ENCODE measurements at regions not wholly inside any gene's neighbourhood (a gene's known extent, or its start where the extent isn't known, plus 50 kb on each side); places are given as distances from the start of the nearest gene placed in this dataset.

- TF ChIP-seq, protein P1, sequence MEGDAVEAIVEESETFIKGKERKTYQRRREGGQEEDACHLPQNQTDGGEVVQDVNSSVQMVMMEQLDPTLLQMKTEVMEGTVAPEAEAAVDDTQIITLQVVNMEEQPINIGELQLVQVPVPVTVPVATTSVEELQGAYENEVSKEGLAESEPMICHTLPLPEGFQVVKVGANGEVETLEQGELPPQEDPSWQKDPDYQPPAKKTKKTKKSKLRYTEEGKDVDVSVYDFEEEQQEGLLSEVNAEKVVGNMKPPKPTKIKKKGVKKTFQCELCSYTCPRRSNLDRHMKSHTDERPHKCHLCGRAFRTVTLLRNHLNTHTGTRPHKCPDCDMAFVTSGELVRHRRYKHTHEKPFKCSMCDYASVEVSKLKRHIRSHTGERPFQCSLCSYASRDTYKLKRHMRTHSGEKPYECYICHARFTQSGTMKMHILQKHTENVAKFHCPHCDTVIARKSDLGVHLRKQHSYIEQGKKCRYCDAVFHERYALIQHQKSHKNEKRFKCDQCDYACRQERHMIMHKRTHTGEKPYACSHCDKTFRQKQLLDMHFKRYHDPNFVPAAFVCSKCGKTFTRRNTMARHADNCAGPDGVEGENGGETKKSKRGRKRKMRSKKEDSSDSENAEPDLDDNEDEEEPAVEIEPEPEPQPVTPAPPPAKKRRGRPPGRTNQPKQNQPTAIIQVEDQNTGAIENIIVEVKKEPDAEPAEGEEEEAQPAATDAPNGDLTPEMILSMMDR (IDR thresholded peaks at IDR 0.05; ENCODE audit: low read depth, low read length) = no peak
- TF ChIP-seq EZH2phosphoT487 (IDR thresholded peaks at IDR 0.05; ENCODE audit: low read depth) = no peak
Measured at GRCh38 chr2:19187323-19188020, 171.0 kb downstream of the OSR1 start.
